CD14-positive monocyte (primary cell): ENCODE measurements at regions not wholly inside any gene's neighbourhood (a gene's known extent, or its start where the extent isn't known, plus 50 kb on each side); places are given as distances from the start of the nearest gene placed in this dataset.

Source experiments
- DNase-seq, 3 donors: peaks; one replicate each; pipeline ENCODE4 v3.0.0-alpha.2; 2011 to 2022
- H2AFZ ChIP-seq: 2 replicates; pipeline ENCODE4 v1.6.0; 2012; ENCODE audit warnings: mild to moderate bottlenecking, low read depth, low read length, inconsistent platforms; ENCODE audit not compliant: insufficient read depth, poor library complexity, severe bottlenecking
- H3K27ac ChIP-seq, 2 donors: 1 replicate in 1 of 2; 2 replicates in 1 of 2; pipeline ENCODE4 v1.5.1; 2012 to 2013; ENCODE audit warnings: low read length in 2 of 2, control low read depth in 1 of 2, inconsistent platforms in 1 of 2, low read depth in 1 of 2, mild to moderate bottlenecking in 1 of 2
- H3K27me3 ChIP-seq, 2 donors: one replicate each; pipeline versions ENCODE4 v1.6.0 to v1.6.1; 2011 to 2013; ENCODE audit warnings: low read length in 2 of 2; ENCODE audit not compliant: control insufficient read depth in 2 of 2, insufficient read depth in 2 of 2
- H3K36me3 ChIP-seq, 2 donors: replicated peaks in 1 of 2; 1 replicate in 1 of 2; 2 replicates in 1 of 2; pipeline versions ENCODE4 v1.5.1 to v1.6.1; 2012 to 2013; ENCODE audit warnings: low read length in 2 of 2, control low read depth in 1 of 2, inconsistent platforms in 1 of 2, mild to moderate bottlenecking in 1 of 2; ENCODE audit not compliant: insufficient read depth in 2 of 2, control insufficient read depth in 1 of 2
- H3K4me1 ChIP-seq, 2 donors: 1 replicate in 1 of 2; 2 replicates in 1 of 2; pipeline versions ENCODE4 v1.5.1 to v1.6.1; 2012 to 2013; ENCODE audit warnings: low read length in 2 of 2, control low read depth in 1 of 2, inconsistent platforms in 1 of 2, mild to moderate bottlenecking in 1 of 2, moderate library complexity in 1 of 2; ENCODE audit not compliant: insufficient read depth in 2 of 2, control insufficient read depth in 1 of 2
- H3K4me2 ChIP-seq: replicated peaks from 2 replicates; pipeline ENCODE3; 2012; ENCODE audit warnings: low read length, moderate library complexity, mild to moderate bottlenecking; ENCODE audit not compliant: poor library complexity, severe bottlenecking; ENCODE audit errors: extremely low read depth
- H3K4me3 ChIP-seq, 3 experiments: fragments of 200-600 bp in 1 of 3; sonication (generic) in 1 of 3; replicated peaks in 1 of 3; 1 replicate in 2 of 3; 2 replicates in 1 of 3; pipeline ENCODE4 v1.5.1; 2011 to 2013; ENCODE audit warnings: low read length in 3 of 3, mild to moderate bottlenecking in 3 of 3, control low read depth in 2 of 3, low read depth in 2 of 3, inconsistent platforms in 1 of 3, moderate library complexity in 1 of 3
- H3K79me2 ChIP-seq: 2 replicates; pipeline ENCODE4 v1.6.0; 2012; ENCODE audit warnings: mild to moderate bottlenecking, control low read depth, inconsistent platforms, low read length, moderate library complexity; ENCODE audit not compliant: insufficient read depth
- H3K9ac ChIP-seq: 2 replicates; pipeline ENCODE4 v1.6.0; 2017; ENCODE audit warnings: low read length, mild to moderate bottlenecking; ENCODE audit not compliant: insufficient read depth, poor library complexity, severe bottlenecking
- H3K9me3 ChIP-seq, 2 donors: replicated peaks in 1 of 2; 1 replicate in 1 of 2; 2 replicates in 1 of 2; pipeline versions ENCODE4 v1.5.1 to v1.6.1; 2012 to 2013; ENCODE audit warnings: low read length in 2 of 2, control low read depth in 1 of 2; ENCODE audit not compliant: control insufficient read depth in 1 of 2, insufficient read depth in 1 of 2
- H4K20me1 ChIP-seq: 2 replicates; pipeline ENCODE4 v1.6.0; 2012; ENCODE audit warnings: mild to moderate bottlenecking, low read length, control low read depth, moderate library complexity; ENCODE audit not compliant: insufficient read depth
- H3K27ac Mint-ChIP-seq, 7 donors: one replicate each; pipeline ENCODE4 v1.8.0; 2020; ENCODE audit warnings: mild to moderate bottlenecking in 7 of 7, mixed read lengths in 7 of 7, moderate library complexity in 6 of 7, inconsistent platforms in 2 of 7
- H3K27me3 Mint-ChIP-seq, 3 donors: one replicate each; pipeline ENCODE4 v1.8.0; 2021 to 2022; ENCODE audit warnings: low read depth in 3 of 3, mild to moderate bottlenecking in 3 of 3, mixed read lengths in 3 of 3, moderate library complexity in 3 of 3, inconsistent platforms in 1 of 3
- H3K36me3 Mint-ChIP-seq, 2 donors: one replicate each; pipeline ENCODE4 v1.8.0; 2020; ENCODE audit warnings: mixed read lengths in 2 of 2, inconsistent platforms in 1 of 2, mild to moderate bottlenecking in 1 of 2
- H3K4me1 Mint-ChIP-seq: one replicate; pipeline ENCODE4 v1.8.0; 2020; ENCODE audit warnings: mild to moderate bottlenecking, mixed read lengths
- H3K4me3 Mint-ChIP-seq, 2 donors: one replicate each; pipeline ENCODE4 v1.8.0; 2020; ENCODE audit warnings: mild to moderate bottlenecking in 2 of 2, mixed read lengths in 2 of 2, moderate library complexity in 1 of 2
- H3K9me3 Mint-ChIP-seq, 7 donors: one replicate each; pipeline ENCODE4 v1.8.0; 2020 to 2022; ENCODE audit warnings: mixed read lengths in 7 of 7, mild to moderate bottlenecking in 6 of 7, moderate library complexity in 6 of 7, inconsistent platforms in 2 of 7
- WGBS: methylation state at CpG from one replicate; pipeline ENCODE4 v1.1.5; 2013; ENCODE audit warnings: missing lambda C conversion rate; ENCODE audit not compliant: insufficient coverage; 5-methylcytosine and 5-hydroxymethylcytosine counted together
- intact Hi-C, 2 donors: fragments of 100-400 bp; cut with micrococcal nuclease; formaldehyde crosslinking; loops; one replicate each; pipeline versions ENCODE4 v1.15.0 to v1.15.1; 2023
- TF ChIP-seq, protein P1 (sequence below): fragments of 200-600 bp; IDR thresholded peaks from one replicate; pipeline ENCODE4 v1.8.0; 2022; ENCODE audit warnings: antibody characterized with exemption, mild to moderate bottlenecking

- no peak overlapping the region for H3K9ac ChIP-seq
- no peaks in the 10 kb centered on the region for H4K20me1 ChIP-seq
- H3K27me3 Mint-ChIP-seq, result peaks cover 3 to 8% (median 6%) of the 10 kb centered on the region in 3 donors
- WGBS, result 100% methylated on average over 3 of the region's 4 CpGs
- H3K79me2 ChIP-seq, result no peaks in the 10 kb centered on the region
- no peaks in the 10 kb centered on the region for H3K4me1 ChIP-seq
- H3K36me3 ChIP-seq, result no peaks in the 10 kb centered on the region
- TF ChIP-seq, protein P1, sequence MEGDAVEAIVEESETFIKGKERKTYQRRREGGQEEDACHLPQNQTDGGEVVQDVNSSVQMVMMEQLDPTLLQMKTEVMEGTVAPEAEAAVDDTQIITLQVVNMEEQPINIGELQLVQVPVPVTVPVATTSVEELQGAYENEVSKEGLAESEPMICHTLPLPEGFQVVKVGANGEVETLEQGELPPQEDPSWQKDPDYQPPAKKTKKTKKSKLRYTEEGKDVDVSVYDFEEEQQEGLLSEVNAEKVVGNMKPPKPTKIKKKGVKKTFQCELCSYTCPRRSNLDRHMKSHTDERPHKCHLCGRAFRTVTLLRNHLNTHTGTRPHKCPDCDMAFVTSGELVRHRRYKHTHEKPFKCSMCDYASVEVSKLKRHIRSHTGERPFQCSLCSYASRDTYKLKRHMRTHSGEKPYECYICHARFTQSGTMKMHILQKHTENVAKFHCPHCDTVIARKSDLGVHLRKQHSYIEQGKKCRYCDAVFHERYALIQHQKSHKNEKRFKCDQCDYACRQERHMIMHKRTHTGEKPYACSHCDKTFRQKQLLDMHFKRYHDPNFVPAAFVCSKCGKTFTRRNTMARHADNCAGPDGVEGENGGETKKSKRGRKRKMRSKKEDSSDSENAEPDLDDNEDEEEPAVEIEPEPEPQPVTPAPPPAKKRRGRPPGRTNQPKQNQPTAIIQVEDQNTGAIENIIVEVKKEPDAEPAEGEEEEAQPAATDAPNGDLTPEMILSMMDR, result no peak
- no peak overlapping the region for H3K4me3 Mint-ChIP-seq
- H3K27ac Mint-ChIP-seq, result no peak overlapping the region
- H2AFZ ChIP-seq, result no peak overlapping the region
- H3K4me1 Mint-ChIP-seq, result no peaks in the 10 kb centered on the region
- no peaks in the 10 kb centered on the region for H3K9me3 ChIP-seq
- H3K4me2 ChIP-seq, result no peak overlapping the region
- no peak for DNase-seq
- H3K27ac ChIP-seq, result no peak overlapping the region
- no peak overlapping the region for H3K4me3 ChIP-seq
- H3K27me3 ChIP-seq, result no peaks in the 10 kb centered on the region
- H3K36me3 Mint-ChIP-seq, result no peaks in the 10 kb centered on the region
- intact Hi-C loops, result no loop called here
- no peaks in the 10 kb centered on the region for H3K9me3 Mint-ChIP-seq
Measured at GRCh38 chr2:120907822-120908221, 172.2 kb downstream of the GLI2 start.

GRCh38 chr2:120908314-120908975 is 172.8 kb downstream of the GLI2 start:
- TF ChIP-seq, protein P1, result no peak
- peaks cover 3 to 8% (median 6%) of the 10 kb centered on the region in 3 donors for H3K27me3 Mint-ChIP-seq
- Histone ChIP-seq H3K27ac (no peak overlapping the region), H3K4me2 (no peak overlapping the region), H3K79me2 (no peaks in the 10 kb centered on the region), H3K4me3 (no peak overlapping the region), H2AFZ (no peak overlapping the region), H3K4me1 (no peaks in the 10 kb centered on the region), H3K9ac (no peak overlapping the region), H3K27me3 (no peaks in the 10 kb centered on the region), H3K36me3 (no peaks in the 10 kb centered on the region), H3K9me3 (no peaks in the 10 kb centered on the region), H4K20me1 (no peaks in the 10 kb centered on the region)
- no peak overlapping the region for H3K4me3 Mint-ChIP-seq
- WGBS, result 100% methylated on average over 2 of the region's 5 CpGs
- no peaks in the 10 kb centered on the region for H3K36me3 Mint-ChIP-seq
- no peaks in the 10 kb centered on the region for H3K4me1 Mint-ChIP-seq
- no peak for DNase-seq
- H3K9me3 Mint-ChIP-seq, result no peaks in the 10 kb centered on the region
- H3K27ac Mint-ChIP-seq, result no peak overlapping the region
- intact Hi-C loops, result no loop called here
